Gastroesophageal sphincter (tissue), 3 donors: ENCODE measurements at regions not wholly inside any gene's neighbourhood (a gene's known extent, or its start where the extent isn't known, plus 50 kb on each side); places are given as distances from the start of the nearest gene placed in this dataset.

Source experiments
- POLR2A ChIP-seq, 2 donors: fragments of 450-650 bp; IDR thresholded peaks; one replicate each; pipeline ENCODE4 v1.6.1; 2017; ENCODE audit warnings: antibody characterized with exemption in 2 of 2, mild to moderate bottlenecking in 2 of 2, moderate library complexity in 1 of 2
- POLR2AphosphoS5 ChIP-seq: sonication (generic); formaldehyde crosslinking; IDR thresholded peaks from one replicate; pipeline ENCODE4 v1.6.1; 2017; ENCODE audit warnings: antibody characterized with exemption
- TF ChIP-seq, protein P1 (sequence below), 4 experiments: fragments of 200-600 bp in 2 of 4; fragments of 450-650 bp in 2 of 4; sonication (generic) in 1 of 4; IDR thresholded peaks; one replicate each; pipeline ENCODE4 v1.5.1; 2017 to 2019; ENCODE audit warnings: antibody characterized with exemption in 4 of 4, mild to moderate bottlenecking in 2 of 4, moderate library complexity in 2 of 4

DNA sequence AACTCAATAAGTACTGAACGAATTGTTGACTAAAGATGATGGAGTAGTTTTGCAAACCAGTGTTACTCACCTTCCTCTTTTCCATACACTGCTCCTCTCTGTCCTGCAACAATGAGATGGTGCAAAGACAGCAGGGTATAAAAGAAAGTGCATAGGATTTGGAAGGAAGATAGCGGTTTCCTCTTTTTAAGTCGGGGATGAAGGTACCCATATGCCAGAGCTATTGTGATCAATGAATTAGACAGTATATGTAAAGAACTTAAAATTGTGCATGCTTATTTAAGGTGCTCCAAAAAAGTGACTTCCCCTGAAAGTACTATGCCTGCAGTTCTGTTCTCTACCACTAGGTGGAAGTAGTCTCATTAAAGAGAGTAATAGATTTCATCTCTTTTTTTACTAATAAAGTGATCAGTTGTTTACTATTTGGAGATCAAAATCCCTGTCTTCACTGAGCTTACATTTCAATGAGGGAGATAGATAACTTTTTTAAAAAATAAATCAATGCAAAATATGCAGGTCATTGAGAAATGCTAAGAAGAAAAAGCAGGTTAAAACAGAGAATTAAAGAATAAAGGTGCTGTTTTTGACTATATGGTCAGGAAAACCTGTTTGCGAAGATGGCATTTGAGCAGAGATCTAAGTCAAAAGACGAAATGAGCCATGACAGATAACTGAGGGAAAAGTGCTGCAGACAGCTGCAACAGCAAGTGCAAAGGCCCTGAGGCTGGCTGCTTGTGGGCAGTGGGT, 339.7 kb upstream of the SLC14A2 start:
- no peak for TF ChIP-seq POLR2A (IDR thresholded peaks at IDR 0.05)
- TF ChIP-seq, protein P1, sequence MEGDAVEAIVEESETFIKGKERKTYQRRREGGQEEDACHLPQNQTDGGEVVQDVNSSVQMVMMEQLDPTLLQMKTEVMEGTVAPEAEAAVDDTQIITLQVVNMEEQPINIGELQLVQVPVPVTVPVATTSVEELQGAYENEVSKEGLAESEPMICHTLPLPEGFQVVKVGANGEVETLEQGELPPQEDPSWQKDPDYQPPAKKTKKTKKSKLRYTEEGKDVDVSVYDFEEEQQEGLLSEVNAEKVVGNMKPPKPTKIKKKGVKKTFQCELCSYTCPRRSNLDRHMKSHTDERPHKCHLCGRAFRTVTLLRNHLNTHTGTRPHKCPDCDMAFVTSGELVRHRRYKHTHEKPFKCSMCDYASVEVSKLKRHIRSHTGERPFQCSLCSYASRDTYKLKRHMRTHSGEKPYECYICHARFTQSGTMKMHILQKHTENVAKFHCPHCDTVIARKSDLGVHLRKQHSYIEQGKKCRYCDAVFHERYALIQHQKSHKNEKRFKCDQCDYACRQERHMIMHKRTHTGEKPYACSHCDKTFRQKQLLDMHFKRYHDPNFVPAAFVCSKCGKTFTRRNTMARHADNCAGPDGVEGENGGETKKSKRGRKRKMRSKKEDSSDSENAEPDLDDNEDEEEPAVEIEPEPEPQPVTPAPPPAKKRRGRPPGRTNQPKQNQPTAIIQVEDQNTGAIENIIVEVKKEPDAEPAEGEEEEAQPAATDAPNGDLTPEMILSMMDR (IDR thresholded peaks at IDR 0.05), result peak; percentile 53 to 75 (median 58)
- TF ChIP-seq POLR2AphosphoS5, result no peak
